Smooth muscle cell (in vitro differentiated cells): ENCODE measurements at regions not wholly inside any gene's neighbourhood (a gene's known extent, or its start where the extent isn't known, plus 50 kb on each side); places are given as distances from the start of the nearest gene placed in this dataset.

Experiments used
- DNase-seq: peaks from one replicate; lab custom pipeline; 2025; ENCODE audit not compliant: unreplicated experiment; lab: John Stamatoyannopoulos, UW
- H2AFZ ChIP-seq: fragments of 200-600 bp; sonication (generic); 2 replicates; pipeline ENCODE4 v1.6.0; 2016; ENCODE audit warnings: antibody characterized with exemption, low read depth, mild to moderate bottlenecking
- H3F3A ChIP-seq: fragments of 200-600 bp; sonication (generic); 2 replicates; pipeline ENCODE4 v1.6.0; 2017; ENCODE audit warnings: antibody characterized with exemption, low read depth
- H3K27ac ChIP-seq: fragments of 200-600 bp; sonication (generic); 2 replicates; pipeline ENCODE4 v1.5.1; 2016; ENCODE audit warnings: low read depth, mild to moderate bottlenecking
- H3K27me3 ChIP-seq: fragments of 200-600 bp; sonication (generic); 2 replicates; pipeline ENCODE4 v1.6.1; 2016; ENCODE audit warnings: low read depth, mild to moderate bottlenecking
- H3K36me3 ChIP-seq: fragments of 200-600 bp; sonication (generic); 2 replicates; pipeline ENCODE4 v1.5.1; 2016; ENCODE audit warnings: low read depth
- H3K4me1 ChIP-seq: fragments of 200-600 bp; sonication (generic); 2 replicates; pipeline ENCODE4 v1.5.1; 2016; ENCODE audit warnings: low read depth
- H3K4me2 ChIP-seq: fragments of 200-600 bp; sonication (generic); 2 replicates; pipeline ENCODE4 v1.6.0; 2016; ENCODE audit warnings: mild to moderate bottlenecking
- H3K4me3 ChIP-seq: fragments of 200-600 bp; sonication (generic); 2 replicates; pipeline ENCODE4 v1.5.1; 2016; ENCODE audit warnings: mild to moderate bottlenecking
- H3K79me2 ChIP-seq: fragments of 200-600 bp; sonication (generic); 2 replicates; pipeline ENCODE4 v1.6.0; 2016; ENCODE audit warnings: low read depth, mild to moderate bottlenecking
- H3K9ac ChIP-seq: fragments of 200-600 bp; sonication (generic); 2 replicates; pipeline ENCODE4 v1.6.0; 2016; ENCODE audit warnings: low read depth
- H3K9me3 ChIP-seq: fragments of 200-600 bp; sonication (generic); replicated peaks from 2 replicates; pipeline ENCODE4 v1.5.1; 2016; ENCODE audit warnings: low read depth
- H4K20me1 ChIP-seq: fragments of 200-600 bp; sonication (generic); 2 replicates; pipeline ENCODE4 v1.6.0; 2016; ENCODE audit warnings: low read depth
- whole genome bisulfite sequencing: methylation state at CpG from one replicate; pipeline ENCODE4 v1.1.7; 2016; ENCODE audit warnings: low lambda C conversion rate; 5-methylcytosine and 5-hydroxymethylcytosine counted together
- TF ChIP-seq, protein P1 (sequence below): fragments of 200-600 bp; sonication (generic); IDR thresholded peaks from 2 replicates; pipeline ENCODE4 v1.5.1; 2017; ENCODE audit warnings: borderline replicate concordance, mild to moderate bottlenecking, antibody characterized with exemption; ENCODE audit not compliant: insufficient read depth, poor library complexity, severe bottlenecking

DNA sequence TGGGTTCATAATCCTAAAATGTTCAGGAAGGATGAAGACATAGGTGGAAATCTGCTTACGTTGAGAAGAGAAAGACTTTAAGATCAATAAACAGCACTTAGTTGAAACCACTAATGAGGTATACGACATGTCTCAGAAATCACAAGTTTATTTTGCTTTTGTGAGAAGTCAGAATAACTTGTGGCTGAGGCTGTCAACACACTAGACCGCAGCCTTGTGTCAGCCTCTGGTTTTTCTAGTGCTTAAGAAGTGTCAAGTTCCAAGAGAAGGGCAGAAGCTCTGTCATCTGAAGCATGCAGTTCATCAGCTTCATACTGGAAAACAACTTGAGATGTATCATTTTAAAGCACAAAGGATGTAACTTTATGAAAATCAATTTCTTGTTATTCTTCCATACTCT lies 420.9 kb downstream of the METTL15 start:
- H3K4me3 ChIP-seq, result no peak overlapping the region
- H3K9ac ChIP-seq, result no peak overlapping the region
- WGBS, result 11% methylated on average over 3 of the region's 3 CpGs
- H2AFZ ChIP-seq, result no peak overlapping the region
- no peaks in the 10 kb centered on the region for H3K79me2 ChIP-seq
- peaks cover 11% of the 10 kb centered on the region for H3K9me3 ChIP-seq
- peaks cover 7% of the 10 kb centered on the region for H3K36me3 ChIP-seq
- H3K4me1 ChIP-seq, result no peaks in the 10 kb centered on the region
- no peaks in the 10 kb centered on the region for H4K20me1 ChIP-seq
- DNase-seq, result no peak
- no peak overlapping the region for H3K27ac ChIP-seq
- peak overlapping the region; percentile 3 for H3K4me2 ChIP-seq
- H3F3A ChIP-seq, result no peaks in the 10 kb centered on the region
- TF ChIP-seq, protein P1, sequence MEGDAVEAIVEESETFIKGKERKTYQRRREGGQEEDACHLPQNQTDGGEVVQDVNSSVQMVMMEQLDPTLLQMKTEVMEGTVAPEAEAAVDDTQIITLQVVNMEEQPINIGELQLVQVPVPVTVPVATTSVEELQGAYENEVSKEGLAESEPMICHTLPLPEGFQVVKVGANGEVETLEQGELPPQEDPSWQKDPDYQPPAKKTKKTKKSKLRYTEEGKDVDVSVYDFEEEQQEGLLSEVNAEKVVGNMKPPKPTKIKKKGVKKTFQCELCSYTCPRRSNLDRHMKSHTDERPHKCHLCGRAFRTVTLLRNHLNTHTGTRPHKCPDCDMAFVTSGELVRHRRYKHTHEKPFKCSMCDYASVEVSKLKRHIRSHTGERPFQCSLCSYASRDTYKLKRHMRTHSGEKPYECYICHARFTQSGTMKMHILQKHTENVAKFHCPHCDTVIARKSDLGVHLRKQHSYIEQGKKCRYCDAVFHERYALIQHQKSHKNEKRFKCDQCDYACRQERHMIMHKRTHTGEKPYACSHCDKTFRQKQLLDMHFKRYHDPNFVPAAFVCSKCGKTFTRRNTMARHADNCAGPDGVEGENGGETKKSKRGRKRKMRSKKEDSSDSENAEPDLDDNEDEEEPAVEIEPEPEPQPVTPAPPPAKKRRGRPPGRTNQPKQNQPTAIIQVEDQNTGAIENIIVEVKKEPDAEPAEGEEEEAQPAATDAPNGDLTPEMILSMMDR, result no peak
- no peaks in the 10 kb centered on the region for H3K27me3 ChIP-seq

DNA sequence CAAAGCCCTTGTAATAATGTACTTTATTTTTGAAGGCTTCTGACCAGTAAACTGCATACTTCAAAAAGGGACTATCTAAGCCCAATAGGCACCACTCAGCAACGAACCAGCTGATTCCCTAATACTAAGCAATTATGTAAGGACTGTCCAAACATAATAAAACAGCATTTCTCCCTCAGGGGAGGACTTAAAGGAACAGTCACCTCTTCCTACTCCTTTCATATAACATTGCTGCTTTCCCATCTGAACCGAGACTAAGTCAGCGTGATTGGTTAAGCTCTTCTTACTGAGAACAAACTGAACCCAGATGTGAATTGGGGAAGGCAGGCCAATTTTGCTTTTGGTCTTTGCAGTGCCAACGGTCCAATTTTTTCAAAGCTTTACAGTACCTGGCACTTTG lies 420.0 kb downstream of the METTL15 start:
- Histone ChIP-seq H4K20me1 (no peaks in the 10 kb centered on the region), H3F3A (no peaks in the 10 kb centered on the region), H3K27me3 (no peaks in the 10 kb centered on the region), H2AFZ (no peak overlapping the region), H3K27ac (no peak overlapping the region), H3K79me2 (no peaks in the 10 kb centered on the region), H3K4me1 (no peaks in the 10 kb centered on the region), H3K9me3 (peaks cover 11% of the 10 kb centered on the region), H3K4me3 (no peak overlapping the region), H3K36me3 (peaks cover 7% of the 10 kb centered on the region), H3K4me2 (no peak overlapping the region), H3K9ac (no peak overlapping the region)
- TF ChIP-seq, protein P1, result no peak
- WGBS, result 69% methylated on average over 4 of the region's 4 CpGs
- DNase-seq, result no peak

DNA sequence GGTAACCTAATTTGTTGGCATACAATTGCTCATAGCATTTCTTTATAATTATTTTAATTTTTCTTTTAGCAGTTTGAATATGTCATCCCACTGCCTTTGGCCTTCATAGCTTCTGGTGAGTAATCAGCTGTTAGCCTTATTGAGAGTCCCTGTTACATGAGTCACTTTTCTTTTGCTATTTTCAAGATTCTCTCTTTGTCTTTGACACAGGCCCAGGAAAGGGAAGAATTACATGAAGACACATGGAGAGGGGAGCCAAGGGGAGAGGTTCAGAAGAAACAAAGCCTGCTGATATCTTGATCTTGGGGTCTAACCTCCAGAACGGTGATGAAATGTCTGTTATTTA lies 418.2 kb downstream of the METTL15 start:
- no peaks in the 10 kb centered on the region for H4K20me1 ChIP-seq
- peaks cover 11% of the 10 kb centered on the region for H3K9me3 ChIP-seq
- no peak for DNase-seq
- H3K36me3 ChIP-seq, result peaks cover 7% of the 10 kb centered on the region
- H2AFZ ChIP-seq, result no peak overlapping the region
- WGBS, result 97% methylated on average over 1 of the region's 1 CpG
- H3K9ac ChIP-seq, result no peak overlapping the region
- H3K4me2 ChIP-seq, result no peak overlapping the region
- no peaks in the 10 kb centered on the region for H3K27me3 ChIP-seq
- TF ChIP-seq, protein P1, result no peak
- no peaks in the 10 kb centered on the region for H3K79me2 ChIP-seq
- H3K4me1 ChIP-seq, result no peaks in the 10 kb centered on the region
- H3K27ac ChIP-seq, result no peak overlapping the region
- H3F3A ChIP-seq, result no peaks in the 10 kb centered on the region
- H3K4me3 ChIP-seq, result no peak overlapping the region

DNA sequence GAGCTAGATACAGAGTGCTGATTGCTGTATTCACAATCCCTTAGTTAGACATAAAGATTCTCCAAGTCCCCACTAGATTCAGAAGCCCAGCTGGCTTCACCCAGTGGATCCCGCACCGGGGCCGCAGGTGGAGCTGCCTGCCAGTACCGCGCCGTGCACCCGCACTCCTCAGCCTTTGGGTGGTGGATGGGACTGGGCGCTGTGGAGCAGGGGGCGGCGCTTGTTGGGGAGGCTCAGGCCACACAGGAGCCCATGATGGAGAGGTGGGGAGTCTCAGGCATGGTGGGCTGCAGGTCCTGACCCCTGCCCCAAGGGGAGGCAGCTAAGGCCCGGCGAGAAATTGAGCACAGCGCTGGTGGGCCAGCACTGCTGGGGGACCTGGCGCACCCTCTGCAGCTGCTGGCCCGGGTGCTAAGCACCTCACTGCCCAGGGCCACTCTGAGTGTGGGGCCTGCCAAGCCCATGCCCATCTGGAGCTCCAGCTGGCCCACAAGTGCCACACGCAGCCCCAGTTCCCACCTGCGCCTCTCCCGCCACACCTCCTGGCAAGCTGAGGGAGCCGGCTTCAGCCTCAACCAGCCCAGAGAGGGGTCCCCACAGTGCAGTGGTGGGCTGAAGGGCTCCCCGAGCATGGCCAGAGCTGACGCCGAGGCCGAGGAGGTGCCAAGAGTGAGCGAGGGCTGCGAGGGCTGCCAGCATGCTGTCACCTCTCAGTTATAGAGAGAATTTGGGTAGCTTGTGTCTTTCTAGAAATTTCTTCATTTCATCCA lies 417.6 kb downstream of the METTL15 start:
- no peak overlapping the region for H3K4me3 ChIP-seq
- H3K27ac ChIP-seq, result no peak overlapping the region
- H3K9me3 ChIP-seq, result peaks cover 11% of the 10 kb centered on the region
- no peak overlapping the region for H3K9ac ChIP-seq
- no peak for DNase-seq
- no peaks in the 10 kb centered on the region for H3K79me2 ChIP-seq
- WGBS, result 95% methylated on average over 22 of the region's 25 CpGs
- no peak overlapping the region for H2AFZ ChIP-seq
- H4K20me1 ChIP-seq, result no peaks in the 10 kb centered on the region
- no peaks in the 10 kb centered on the region for H3K27me3 ChIP-seq
- H3F3A ChIP-seq, result no peaks in the 10 kb centered on the region
- no peak overlapping the region for H3K4me2 ChIP-seq
- H3K36me3 ChIP-seq, result peaks cover 7% of the 10 kb centered on the region
- no peaks in the 10 kb centered on the region for H3K4me1 ChIP-seq
- TF ChIP-seq, protein P1, result no peak
